ENCODE measurements at regions not wholly inside any gene's neighbourhood (a gene's known extent, or its start where the extent isn't known, plus 50 kb on each side); places are given as distances from the start of the nearest gene placed in this dataset.

DNA sequence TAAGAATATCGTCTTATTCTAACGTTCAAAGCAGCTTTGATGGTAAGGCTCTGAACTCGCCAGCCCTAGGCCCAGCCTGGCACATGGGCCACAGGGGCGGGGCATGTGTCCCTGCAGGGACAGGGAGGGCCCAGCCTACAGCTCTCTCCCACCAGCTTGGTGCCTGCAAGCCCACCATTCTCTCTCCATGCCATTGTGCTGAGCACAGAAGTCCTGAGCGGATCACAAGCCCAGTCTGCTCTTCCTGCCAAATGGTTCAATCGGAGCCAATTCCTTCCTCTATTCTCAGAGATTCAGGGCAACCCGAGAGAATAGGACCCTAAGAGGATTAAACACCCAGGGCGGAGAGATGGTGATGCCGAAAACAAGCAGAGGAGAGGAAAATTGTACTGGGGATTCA, 50.3 kb upstream of the APCDD1 start:
- no peak overlapping the region for H3K27ac ChIP-seq
- intact Hi-C loops (cut with DNase I; ENCODE audit: low total_unique reads) (no loop called here), in situ Hi-C loops (cut with MboI; ENCODE audit: low pct_ligation_motif_present in 1 of 4, low pct_unique_long_range_greater_than_20kb in 1 of 4, low sequenced_read_pairs in 3 of 4) (loop anchor here in 1 of 4 donors (25.0 kb wide), 1 partner anchor 108 kb away; no protein-coding TSS in a partner anchor)
- TF ChIP-seq POLR2AphosphoS5 (IDR thresholded peaks at IDR 0.05) (no peak), EP300 (IDR thresholded peaks at IDR 0.05; ENCODE audit: low read depth) (no peak), POLR2A (IDR thresholded peaks at IDR 0.05) (no peak)
- TF ChIP-seq, protein P1, sequence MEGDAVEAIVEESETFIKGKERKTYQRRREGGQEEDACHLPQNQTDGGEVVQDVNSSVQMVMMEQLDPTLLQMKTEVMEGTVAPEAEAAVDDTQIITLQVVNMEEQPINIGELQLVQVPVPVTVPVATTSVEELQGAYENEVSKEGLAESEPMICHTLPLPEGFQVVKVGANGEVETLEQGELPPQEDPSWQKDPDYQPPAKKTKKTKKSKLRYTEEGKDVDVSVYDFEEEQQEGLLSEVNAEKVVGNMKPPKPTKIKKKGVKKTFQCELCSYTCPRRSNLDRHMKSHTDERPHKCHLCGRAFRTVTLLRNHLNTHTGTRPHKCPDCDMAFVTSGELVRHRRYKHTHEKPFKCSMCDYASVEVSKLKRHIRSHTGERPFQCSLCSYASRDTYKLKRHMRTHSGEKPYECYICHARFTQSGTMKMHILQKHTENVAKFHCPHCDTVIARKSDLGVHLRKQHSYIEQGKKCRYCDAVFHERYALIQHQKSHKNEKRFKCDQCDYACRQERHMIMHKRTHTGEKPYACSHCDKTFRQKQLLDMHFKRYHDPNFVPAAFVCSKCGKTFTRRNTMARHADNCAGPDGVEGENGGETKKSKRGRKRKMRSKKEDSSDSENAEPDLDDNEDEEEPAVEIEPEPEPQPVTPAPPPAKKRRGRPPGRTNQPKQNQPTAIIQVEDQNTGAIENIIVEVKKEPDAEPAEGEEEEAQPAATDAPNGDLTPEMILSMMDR (IDR thresholded peaks at IDR 0.05), result no peak
- H3K36me3 ChIP-seq, result no peaks in the 10 kb centered on the region
- no peak overlapping the region for H3K4me3 ChIP-seq
- no peak for DNase-seq
- no peaks in the 10 kb centered on the region for H3K4me1 ChIP-seq
- WGBS, 2 donors (ENCODE audit: low coverage in 1 of 2), result 78% methylated on average over 9 of the region's 9 CpGs; no CpG with 5 or more reads in 1 of the 2 donors
- H3K9me3 ChIP-seq, result no peaks in the 10 kb centered on the region
- H3K27me3 ChIP-seq, result no peaks in the 10 kb centered on the region
